ENCODE measurements at regions not wholly inside any gene's neighbourhood (a gene's known extent, or its start where the extent isn't known, plus 50 kb on each side); places are given as distances from the start of the nearest gene placed in this dataset.

GRCh38 chr13:75052616-75053015, 429.4 kb downstream of the TBC1D4 start:
- TF ChIP-seq, protein P1, sequence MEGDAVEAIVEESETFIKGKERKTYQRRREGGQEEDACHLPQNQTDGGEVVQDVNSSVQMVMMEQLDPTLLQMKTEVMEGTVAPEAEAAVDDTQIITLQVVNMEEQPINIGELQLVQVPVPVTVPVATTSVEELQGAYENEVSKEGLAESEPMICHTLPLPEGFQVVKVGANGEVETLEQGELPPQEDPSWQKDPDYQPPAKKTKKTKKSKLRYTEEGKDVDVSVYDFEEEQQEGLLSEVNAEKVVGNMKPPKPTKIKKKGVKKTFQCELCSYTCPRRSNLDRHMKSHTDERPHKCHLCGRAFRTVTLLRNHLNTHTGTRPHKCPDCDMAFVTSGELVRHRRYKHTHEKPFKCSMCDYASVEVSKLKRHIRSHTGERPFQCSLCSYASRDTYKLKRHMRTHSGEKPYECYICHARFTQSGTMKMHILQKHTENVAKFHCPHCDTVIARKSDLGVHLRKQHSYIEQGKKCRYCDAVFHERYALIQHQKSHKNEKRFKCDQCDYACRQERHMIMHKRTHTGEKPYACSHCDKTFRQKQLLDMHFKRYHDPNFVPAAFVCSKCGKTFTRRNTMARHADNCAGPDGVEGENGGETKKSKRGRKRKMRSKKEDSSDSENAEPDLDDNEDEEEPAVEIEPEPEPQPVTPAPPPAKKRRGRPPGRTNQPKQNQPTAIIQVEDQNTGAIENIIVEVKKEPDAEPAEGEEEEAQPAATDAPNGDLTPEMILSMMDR (IDR thresholded peaks at IDR 0.05; ENCODE audit: low read length), result no peak
- TF ChIP-seq EZH2 (optimal IDR thresholded peaks at IDR 0.05; ENCODE audit: low read depth, low read length) (no peak), EZH2phosphoT487 (IDR thresholded peaks at IDR 0.05; ENCODE audit: low read length) (no peak)
